SKM-1 (cell line): ENCODE measurements at regions not wholly inside any gene's neighbourhood (a gene's known extent, or its start where the extent isn't known, plus 50 kb on each side); places are given as distances from the start of the nearest gene placed in this dataset.
"Not testable (repeated sequence)": the region's sequence is repeated elsewhere in the genome, so short reads cannot be mapped to it uniquely, and the experiment has no call there.

Source experiments
- DNase-seq: peaks from one replicate; lab custom pipeline; 2025; ENCODE audit not compliant: unreplicated experiment; lab: John Stamatoyannopoulos, UW

DNA sequence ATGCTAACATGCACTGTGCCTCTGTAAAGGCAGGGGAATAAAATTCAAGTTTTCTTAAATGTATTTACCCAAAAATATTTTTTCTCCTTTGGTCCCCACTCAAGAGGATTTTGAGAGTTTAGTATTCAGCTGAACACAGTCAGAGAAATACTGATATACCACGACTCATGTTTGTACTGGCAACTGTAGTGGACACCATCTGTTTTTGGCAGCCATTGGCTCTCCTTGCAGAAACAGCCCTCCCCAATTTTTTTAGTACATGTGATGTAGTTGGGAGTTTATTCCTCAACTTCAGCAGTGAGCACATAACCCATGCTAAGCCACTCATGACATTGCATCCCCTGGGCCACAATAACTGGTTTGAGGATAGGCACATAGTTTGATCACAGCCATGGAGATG is 154.8 kb upstream of the POU3F1 start:
- no peak for DNase-seq

DNA sequence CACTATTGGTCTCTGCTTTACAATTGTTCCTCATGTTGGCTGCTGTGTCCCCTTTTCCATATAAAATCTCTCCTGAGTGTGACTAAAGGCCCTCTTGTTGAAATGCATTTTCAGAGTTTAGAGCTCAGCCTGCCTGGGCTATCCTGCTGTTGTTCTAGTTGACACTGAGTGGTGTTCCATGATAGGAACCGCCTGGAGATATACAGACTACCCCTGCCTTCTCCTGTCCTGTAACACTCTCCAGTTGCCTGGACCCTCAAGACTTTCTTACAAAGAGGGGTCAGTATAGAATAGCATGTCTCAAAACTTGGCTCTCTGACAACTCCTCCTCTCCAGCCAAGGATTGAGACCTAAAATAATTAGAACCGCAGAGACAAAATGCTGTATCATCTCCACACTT is 152.0 kb upstream of the POU3F1 start:
- no peak for DNase-seq

DNA sequence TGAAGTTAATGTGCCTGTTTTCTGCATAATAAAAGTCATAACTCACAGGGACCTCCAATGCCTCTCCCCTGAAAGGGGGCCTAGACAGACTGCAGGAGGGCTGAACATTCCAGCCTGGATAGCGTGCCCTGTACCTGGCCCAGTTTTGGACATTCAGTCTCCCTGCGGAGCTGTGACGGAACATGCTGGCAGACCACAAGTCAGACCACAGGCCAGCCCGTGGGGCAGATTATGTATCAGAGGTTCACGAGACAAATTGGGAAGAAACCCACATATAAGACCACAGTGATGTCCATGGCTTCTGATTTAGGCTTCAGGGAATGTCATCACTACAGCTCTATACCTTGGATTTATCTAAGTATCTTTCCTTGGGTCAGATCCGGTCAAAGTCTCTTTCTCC is 151.5 kb upstream of the POU3F1 start:
- DNase-seq = no peak

DNA sequence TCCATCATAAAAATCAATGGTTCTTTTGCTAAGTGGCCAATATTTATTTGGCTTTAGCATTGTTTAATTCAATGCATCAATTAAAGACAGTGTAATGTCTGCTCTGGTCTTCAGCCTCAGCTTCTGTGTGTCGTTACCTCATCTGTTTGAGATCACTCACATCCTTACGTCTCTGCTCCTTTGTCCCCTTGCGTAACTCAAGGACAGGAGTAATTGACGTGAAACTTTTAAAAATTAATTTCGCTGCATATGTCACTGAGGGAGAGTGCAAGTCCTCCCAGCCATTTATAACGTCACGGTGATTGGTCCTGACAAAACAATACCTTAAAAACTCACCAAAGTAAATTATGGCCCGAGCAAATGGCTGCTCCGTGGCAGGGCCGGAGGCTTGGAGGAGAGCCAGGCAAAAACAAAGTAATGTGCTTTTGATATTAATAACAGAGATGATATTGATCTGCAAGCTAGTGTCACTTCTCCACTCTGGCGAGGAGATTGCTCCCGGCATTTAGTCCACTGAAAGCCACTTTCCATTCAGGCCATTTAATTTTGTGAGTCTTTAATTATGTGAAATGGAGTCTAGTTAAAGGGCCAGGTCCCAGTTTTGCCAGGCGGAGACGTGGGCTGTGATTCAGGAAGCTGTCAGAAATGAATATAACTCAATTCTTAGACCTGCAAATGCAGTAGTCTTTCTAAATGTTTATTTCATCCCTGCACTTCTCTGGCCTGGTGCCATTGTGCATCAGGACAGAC is 150.9 kb upstream of the POU3F1 start:
- no peak for DNase-seq

DNA sequence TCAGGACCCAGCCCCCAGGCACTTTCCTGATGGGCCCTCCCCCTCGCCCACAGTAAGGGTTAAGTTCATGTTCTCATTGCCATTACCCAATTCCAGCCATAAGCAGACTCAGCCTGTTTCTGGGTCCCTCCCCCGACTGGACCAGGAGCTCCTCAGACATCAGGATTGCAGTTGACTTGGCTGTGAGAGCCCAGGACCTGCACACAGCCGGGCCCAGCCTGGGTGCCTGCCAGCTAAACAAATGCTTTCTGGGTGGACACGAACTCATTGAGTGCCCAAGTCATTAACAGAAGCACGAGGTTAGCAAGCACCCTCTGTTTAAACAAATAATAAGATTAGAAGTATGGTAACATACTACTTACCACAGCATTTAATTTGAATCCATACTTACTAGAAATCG is 147.9 kb upstream of the POU3F1 start:
- no peak for DNase-seq

DNA sequence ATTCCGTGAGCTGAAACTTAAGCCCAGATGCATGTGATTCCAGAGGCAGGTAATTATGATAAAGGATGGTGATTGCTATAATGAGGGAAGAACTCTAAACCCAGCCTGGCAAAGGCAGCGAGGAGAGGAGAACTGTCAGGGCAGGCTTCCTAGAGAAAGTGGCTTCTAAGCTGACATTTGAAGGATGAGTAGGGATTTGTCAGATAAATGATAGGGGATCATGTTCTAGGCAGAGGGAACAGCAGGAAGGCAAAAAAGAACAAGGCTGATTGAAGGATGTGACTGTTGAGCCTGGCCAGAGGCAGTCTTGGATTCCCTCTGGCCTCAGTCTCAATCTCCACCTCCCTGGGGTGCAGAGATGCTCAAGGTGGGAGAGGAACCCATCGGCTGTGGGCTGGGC is 146.4 kb upstream of the POU3F1 start:
- no peak for DNase-seq

DNA sequence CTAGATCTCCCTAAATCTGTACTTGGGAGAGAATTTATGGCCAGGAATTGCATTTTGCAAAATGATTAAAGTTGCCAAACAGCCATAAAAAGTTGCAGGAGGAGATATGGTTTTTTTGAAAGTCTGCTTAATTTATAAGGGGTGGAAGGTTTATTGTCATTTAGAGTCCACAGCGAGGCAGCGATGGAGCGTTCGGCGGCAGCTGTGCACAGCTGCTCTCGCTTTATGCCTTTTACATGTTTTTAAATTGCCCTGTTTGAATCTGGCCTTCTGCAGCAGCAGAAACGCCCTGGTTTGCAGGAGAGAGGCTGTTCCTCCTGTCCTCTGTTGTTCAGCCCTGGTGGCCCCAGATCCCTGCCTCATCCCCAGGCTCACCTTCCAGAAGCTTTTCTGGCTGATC is 144.9 kb upstream of the POU3F1 start:
- DNase-seq = no peak

DNA sequence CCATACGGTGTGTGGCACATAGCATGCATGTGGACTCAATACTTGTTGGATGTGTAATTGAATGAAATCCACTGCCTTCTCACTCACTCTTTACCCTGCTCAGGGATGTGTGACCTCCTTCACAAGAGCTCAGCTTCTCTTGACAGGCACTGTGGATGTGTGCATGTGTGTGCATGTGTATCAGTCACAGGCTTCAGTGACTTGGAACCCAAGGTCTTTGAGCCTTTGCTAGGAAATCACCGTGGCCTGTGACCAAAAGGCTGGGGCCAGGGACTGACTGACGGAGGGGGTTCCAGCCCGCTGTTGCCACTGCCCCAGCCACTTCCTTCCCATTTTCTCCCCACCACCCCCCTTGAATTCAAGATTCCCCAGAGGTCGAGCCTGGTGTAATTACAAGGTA is 144.4 kb upstream of the POU3F1 start:
- no peak for DNase-seq

DNA sequence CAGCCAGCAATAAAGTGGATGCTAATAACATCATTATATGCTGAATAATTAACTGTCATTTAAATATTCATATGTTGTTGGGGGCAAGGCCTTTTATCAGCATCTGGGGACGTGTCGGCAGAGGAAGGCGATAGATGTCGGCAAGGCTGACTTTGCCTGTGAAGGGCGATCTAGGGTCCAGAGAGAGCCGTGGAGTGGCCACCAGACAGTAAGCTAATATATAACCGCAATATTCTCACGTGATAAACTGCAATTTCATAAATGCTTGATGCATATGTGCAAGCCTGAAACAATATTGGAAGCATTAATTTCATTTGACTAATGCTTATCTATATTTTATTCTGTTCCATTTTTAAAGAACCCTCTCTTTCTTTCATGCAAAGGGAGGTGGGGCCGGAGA is 141.0 kb upstream of the POU3F1 start:
- DNase-seq = no peak

DNA sequence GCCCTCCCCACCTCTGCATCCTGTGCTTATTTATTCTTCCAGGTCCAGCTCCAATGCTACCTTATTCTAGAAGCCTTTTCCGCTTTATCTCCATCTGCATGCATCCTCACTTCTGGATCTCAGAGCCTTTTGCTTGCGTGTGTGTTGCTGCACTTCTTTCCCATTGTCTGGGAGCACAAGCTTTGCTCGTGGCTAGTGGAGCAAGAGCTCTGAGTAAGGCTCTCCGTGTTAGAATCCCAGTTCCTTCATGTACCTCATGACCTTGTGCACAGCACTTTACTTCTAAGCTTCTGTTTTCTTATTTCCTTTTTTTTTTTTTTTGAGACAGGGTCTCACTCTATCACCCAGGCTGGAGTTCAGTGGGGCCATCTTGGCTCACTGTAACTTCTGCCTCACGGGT is 140.0 kb upstream of the POU3F1 start:
- DNase-seq = no peak

DNA sequence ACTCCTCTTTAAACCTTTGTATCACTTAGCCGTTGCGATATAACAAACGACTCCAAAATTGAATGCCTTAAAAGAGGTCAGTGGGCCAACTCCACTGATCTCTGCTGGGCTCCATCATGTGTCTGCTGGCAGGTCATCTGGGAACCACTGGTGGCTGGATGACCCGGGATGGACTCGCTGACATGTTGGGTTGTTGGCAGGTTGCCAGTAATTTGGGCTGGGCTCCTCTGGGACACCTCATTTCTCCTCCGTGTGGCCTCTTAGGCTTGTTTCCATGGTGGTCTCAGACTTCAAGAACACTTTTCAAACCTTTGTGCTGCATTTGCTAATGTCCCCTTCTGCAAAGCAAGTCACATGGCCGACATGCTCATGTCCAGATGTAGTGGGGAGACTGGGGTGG is 139.3 kb upstream of the POU3F1 start:
- no peak for DNase-seq

DNA sequence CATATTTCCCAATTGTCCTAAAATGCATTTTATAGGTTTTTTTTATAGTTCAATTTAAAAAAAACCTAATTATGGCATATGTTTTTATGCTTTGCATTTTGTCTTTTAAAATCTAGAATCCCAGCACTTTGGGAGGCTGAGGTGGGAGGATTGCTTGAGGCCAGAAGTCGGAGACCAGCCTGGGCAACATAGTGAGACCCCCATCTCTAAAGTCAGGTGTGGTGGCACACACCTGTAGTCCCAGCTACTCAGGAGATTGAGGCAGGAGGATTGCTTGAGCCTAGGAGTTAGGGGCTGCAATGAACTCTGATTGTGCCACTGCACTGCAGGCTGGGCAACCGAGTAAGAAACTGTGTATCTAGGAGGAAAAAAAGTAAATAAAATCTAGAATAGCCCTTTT is 137.2 kb upstream of the POU3F1 start:
- no peak for DNase-seq

DNA sequence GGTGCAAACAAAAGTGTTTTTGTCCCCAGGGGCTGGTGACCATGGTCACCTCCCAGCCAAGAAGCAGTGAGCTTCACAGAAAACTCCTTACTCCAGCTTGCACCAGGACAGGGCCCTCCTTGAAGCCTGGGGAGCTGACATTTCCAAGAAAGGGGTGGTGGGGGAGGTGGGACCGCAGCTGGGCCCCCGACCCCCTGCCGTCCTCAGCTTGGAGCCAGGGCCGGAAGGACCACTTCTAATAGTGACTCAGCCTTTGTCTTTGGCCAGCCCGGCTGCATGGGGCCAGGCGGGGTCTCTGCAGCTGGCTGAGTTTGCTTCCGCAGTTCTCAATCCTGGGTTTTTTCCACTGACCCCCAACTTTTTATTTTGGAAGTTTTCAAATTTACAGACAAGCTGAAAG is 136.5 kb upstream of the POU3F1 start:
- DNase-seq = no peak

DNA sequence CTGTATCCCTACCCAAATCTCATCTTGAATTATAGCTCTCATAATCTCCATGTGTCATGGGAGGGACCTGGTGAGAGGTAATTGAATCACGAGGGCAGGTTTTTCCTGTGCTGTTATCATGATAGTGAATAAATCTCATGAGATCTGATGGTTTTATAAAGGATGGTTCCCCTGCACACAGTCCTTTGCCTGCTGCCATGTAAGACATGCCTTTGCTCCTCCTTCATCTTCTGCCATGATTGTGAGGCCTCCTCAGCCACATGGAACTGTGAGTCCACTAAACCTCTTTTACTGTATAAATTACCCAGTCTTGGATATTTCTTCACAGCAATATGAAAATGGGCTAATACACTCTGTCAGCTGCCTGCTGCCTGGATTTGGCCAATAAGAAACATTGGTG is 133.8 kb upstream of the POU3F1 start:
- not testable (repeated sequence) for DNase-seq

DNA sequence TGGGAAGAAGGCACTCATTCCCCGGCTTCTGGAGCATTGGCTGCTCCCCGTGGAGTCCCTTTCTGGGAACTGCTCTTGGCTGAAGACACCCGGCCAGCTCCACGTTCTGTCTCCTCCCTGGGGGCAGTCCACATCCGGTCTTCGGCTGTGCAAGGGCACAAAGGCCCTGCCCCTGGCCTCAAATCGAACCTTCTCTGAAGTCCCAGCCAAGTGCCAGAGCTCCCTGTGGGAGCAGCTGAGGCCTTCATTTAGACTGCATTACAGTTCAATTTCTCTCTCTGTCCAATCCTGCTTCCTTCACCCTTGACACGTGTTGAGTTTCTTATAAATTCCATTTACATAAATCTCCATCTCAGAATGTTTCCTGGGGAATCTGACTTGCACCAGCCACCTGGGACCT is 132.9 kb upstream of the POU3F1 start:
- DNase-seq = no peak

DNA sequence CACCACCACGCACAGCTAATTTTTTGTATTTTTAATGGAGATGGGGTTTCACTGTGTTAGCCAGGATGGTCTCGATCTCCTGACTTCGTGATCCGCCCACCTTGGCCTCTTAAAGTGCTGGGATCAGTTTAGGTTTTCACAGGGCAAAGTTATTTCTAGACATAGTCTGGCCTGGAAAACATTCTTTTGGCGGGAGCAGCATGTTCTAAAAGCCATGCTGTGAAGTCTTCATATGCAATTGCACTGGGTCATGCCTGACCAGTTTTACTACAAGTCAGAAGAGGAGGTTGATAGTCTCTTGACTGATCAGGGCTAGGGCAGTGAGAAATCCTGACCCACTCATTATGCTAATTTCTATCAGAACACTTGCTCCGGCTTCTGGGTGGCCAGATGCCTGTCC is 131.6 kb upstream of the POU3F1 start:
- no peak for DNase-seq

DNA sequence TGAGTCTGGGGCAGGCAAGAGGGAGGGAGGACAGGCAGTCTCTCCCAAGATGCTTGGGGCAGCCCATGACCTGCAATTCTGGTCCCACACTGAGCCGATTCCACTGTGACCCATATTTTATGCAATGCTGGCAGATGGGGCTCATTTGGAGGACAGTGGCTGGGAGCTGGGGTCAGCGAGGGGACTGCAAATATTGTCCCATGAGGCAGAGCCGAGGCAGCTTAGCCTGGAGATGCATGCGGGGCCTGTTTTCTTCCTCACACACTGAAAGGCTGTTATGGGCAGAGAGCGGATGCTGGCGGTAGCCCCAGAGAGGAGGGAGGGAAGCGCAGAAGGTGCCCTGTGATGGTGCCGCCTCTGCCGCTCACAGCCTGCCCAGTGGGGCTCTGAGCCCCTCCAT is 128.5 kb upstream of the POU3F1 start:
- DNase-seq = no peak

DNA sequence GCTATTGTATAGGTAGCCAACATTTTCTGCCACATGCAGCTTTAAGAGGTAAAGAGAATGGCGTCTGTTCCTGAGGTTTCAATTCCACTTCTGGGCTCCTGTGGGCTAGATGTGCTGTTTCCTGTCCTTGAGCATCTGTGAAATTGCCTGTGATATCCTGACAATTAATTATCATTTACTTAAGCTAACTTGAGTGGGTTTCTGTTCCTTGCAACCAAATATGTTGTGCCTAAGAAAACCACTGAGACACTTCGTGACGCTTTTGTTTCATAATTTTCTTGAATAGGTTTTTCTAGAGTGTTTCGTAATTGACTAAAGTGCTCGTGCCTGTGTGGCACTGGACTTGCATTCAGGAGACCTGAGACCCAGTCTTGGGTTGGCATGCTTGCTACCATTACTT is 127.3 kb upstream of the POU3F1 start:
- DNase-seq = no peak

DNA sequence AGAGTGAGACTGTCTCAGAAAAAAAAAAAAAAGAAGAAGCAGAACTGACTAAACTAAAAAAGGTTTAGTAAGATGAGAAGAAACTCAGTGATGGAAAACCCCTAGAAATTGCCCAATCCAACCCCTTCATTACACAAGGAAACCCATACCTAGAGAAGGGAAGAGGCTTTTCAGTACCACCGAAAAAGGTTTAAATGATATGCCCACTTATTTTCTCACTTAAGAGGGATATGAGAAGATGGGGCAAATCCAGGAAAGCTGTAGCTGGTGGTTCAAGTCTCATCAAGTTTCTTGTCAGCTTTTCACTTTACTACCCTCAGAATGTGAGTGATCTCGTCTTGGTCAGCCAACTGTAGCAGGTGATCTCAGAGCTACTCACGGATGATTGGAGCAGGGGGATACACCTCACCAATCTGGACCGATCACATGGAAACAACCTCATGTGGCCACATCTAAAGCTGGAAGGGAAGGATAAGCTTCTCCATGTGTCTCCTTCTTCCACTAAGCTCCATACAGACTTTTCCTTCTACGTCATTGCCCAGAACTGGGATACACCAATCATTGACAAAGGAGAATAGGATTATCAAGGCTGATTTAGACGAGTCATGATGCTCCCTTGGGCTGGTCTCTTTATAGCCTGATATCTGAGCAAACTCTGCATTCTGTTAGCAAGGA is 126.7 kb upstream of the POU3F1 start:
- DNase-seq = no peak

DNA sequence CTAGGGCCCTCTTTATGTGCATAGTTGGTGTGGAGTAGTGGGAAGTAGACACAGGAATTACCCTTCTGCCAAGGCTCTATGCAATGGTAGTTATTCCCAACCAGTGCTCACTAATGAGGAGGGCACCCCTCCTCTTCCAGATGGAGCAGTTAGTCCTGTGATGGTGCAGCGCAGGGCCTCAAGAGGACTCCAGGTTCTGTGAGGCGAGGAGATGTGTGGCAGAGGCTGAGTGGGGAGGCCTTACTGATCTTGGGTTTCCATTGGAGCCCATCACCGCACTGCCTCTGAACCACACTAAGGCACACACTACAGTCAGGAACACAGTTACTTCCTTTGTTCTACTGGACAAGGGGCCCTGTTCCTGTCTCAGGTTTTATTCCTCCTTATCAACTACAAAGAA is 122.5 kb upstream of the POU3F1 start:
- no peak for DNase-seq

DNA sequence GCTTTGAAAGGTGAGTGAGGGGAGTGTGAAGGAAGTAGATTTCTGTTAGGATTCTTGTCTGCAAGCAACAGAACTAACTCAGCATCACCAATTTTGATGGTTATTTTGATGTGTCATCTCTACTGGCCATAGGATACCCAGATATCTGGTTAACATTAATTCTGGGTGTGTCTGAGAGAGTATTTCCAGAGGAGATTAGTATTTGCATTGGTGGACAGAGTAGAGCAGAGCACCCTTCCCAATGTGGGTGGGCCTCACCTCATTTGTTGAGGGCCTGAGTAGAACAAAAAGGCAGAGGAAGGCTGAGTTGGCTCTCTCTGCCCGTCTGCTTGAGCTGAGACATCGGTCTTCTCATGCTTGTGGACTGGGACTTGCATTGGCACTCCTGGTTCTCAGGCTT is 121.8 kb upstream of the POU3F1 start:
- DNase-seq = no peak

DNA sequence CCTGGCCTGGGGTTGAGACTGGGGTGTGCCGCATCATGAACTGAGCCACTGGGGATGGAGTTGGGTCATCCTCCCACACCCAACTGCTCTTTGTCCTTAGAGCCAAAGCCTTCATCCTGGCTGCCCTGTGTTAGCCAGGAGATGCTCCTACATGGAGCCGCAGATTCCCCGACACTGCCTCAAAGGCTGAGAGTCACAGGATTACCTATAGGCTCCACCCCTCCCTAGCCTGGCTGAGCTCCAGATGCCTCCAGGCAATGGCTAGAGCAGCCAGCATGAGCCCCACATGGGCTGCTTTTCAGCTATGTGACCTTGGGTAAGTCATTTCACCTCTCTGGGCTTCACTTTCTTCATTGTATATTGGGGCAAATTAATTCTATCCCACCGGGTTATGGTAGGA is 119.9 kb upstream of the POU3F1 start:
- no peak for DNase-seq
